Neutrophil (primary cell): ENCODE measurements at regions not wholly inside any gene's neighbourhood (a gene's known extent, or its start where the extent isn't known, plus 50 kb on each side); places are given as distances from the start of the nearest gene placed in this dataset.

Experiments used
- H3K27ac ChIP-seq: fragments of 200-600 bp; sonication (generic); 2 replicates; pipeline ENCODE4 v1.5.1; 2016; ENCODE audit warnings: mild to moderate bottlenecking, moderate library complexity
- H3K27me3 ChIP-seq: fragments of 200-600 bp; sonication (generic); 2 replicates; pipeline ENCODE4 v1.6.0; 2016; ENCODE audit warnings: mild to moderate bottlenecking
- H3K36me3 ChIP-seq: fragments of 200-600 bp; sonication (generic); 2 replicates; pipeline ENCODE4 v1.5.1; 2017
- H3K4me1 ChIP-seq, 2 experiments: fragments of 200-600 bp in 1 of 2; sonication (generic) in 1 of 2; 1 replicate in 1 of 2; 2 replicates in 1 of 2; pipeline versions ENCODE4 v1.5.1 to v1.6.1; 2013 to 2016; ENCODE audit warnings: low read depth in 1 of 2, low read length in 1 of 2, mild to moderate bottlenecking in 1 of 2, moderate library complexity in 1 of 2; ENCODE audit not compliant: control insufficient read depth in 1 of 2, insufficient read depth in 1 of 2
- H3K4me3 ChIP-seq, 2 experiments: fragments of 200-600 bp in 1 of 2; sonication (generic) in 1 of 2; 1 replicate in 1 of 2; 2 replicates in 1 of 2; pipeline ENCODE4 v1.5.1; 2013 to 2016; ENCODE audit warnings: low read depth in 1 of 2, low read length in 1 of 2, mild to moderate bottlenecking in 1 of 2, moderate library complexity in 1 of 2
- H3K9me3 ChIP-seq: fragments of 200-600 bp; sonication (generic); 2 replicates; pipeline ENCODE4 v1.5.1; 2016
- CTCF ChIP-seq: fragments of 200-600 bp; sonication (generic); IDR thresholded peaks from 2 replicates; pipeline ENCODE4 v1.5.1; 2016; ENCODE audit warnings: antibody characterized with exemption

GRCh38 chr1:96536581-96536980 is 185.0 kb upstream of the PTBP2 start:
- Histone ChIP-seq H3K4me3 (no peak overlapping the region), H3K9me3 (no peaks in the 10 kb centered on the region), H3K27me3 (no peaks in the 10 kb centered on the region), H3K4me1 (no peaks in the 10 kb centered on the region), H3K36me3 (no peaks in the 10 kb centered on the region), H3K27ac (no peak overlapping the region)
- TF ChIP-seq CTCF: no peak

DNA sequence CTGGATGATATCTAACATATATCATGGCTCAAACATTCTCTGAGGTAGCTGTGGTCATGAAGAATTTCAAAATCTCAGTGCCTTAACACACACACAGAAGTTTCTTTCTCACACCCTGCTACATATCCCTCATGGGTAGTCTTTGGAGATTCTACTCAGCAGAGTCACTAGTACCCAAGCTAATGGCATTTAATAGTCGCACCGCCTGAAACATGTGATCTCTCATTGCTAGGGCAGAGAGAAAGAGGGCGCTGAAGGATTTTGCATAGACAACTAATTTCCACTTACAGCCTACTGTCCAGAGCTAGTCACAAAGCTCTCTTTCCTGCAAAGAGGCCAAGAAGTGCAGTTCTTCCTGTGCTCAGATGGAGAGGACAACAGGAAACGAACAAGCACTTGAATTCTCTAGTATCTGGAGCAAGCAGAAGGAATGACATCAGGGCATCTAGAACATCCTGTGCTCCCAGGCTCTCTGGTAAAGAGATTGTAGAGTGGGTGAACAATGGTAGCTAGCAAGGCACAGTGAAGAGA is 183.4 kb upstream of the PTBP2 start:
- TF ChIP-seq CTCF: no peak
- Histone ChIP-seq H3K4me3 (no peak overlapping the region), H3K4me1 (no peaks in the 10 kb centered on the region), H3K9me3 (no peaks in the 10 kb centered on the region), H3K27me3 (no peaks in the 10 kb centered on the region), H3K36me3 (no peaks in the 10 kb centered on the region), H3K27ac (no peak overlapping the region)

GRCh38 chr1:96538883-96539282 is 182.7 kb upstream of the PTBP2 start:
- TF ChIP-seq CTCF: no peak
- Histone ChIP-seq H3K4me1 (no peaks in the 10 kb centered on the region), H3K4me3 (no peak overlapping the region), H3K27ac (no peak overlapping the region), H3K27me3 (no peaks in the 10 kb centered on the region), H3K36me3 (no peaks in the 10 kb centered on the region), H3K9me3 (no peaks in the 10 kb centered on the region)

GRCh38 chr1:96541491-96541890 is 180.1 kb upstream of the PTBP2 start:
- Histone ChIP-seq H3K27me3 (no peaks in the 10 kb centered on the region), H3K9me3 (no peaks in the 10 kb centered on the region), H3K4me3 (no peak overlapping the region), H3K27ac (no peak overlapping the region), H3K36me3 (no peaks in the 10 kb centered on the region), H3K4me1 (peaks cover 6 to 7% of the 10 kb centered on the region in 2 experiments)
- TF ChIP-seq CTCF: no peak

- Histone ChIP-seq H3K4me1 (peaks cover 6 to 7% of the 10 kb centered on the region in 2 experiments), H3K9me3 (no peaks in the 10 kb centered on the region), H3K27ac (no peak overlapping the region), H3K4me3 (no peak overlapping the region), H3K27me3 (no peaks in the 10 kb centered on the region), H3K36me3 (no peaks in the 10 kb centered on the region)
- no peak for TF ChIP-seq CTCF
Observed at GRCh38 chr1:96544051-96544830, 177.3 kb upstream of the PTBP2 start.
